Activated naive CD4-positive, alpha-beta T cell treated with Interleukin-2 at 50 U/mL for 16 hours (primary cell): ENCODE measurements at regions not wholly inside any gene's neighbourhood (a gene's known extent, or its start where the extent isn't known, plus 50 kb on each side); places are given as distances from the start of the nearest gene placed in this dataset.
"Not testable (repeated sequence)": the region's sequence is repeated elsewhere in the genome, so short reads cannot be mapped to it uniquely, and the experiment has no call there.

Experiments
- DNase-seq: peaks from one replicate; pipeline ENCODE4 v3.0.0-alpha.2; 2020

DNA sequence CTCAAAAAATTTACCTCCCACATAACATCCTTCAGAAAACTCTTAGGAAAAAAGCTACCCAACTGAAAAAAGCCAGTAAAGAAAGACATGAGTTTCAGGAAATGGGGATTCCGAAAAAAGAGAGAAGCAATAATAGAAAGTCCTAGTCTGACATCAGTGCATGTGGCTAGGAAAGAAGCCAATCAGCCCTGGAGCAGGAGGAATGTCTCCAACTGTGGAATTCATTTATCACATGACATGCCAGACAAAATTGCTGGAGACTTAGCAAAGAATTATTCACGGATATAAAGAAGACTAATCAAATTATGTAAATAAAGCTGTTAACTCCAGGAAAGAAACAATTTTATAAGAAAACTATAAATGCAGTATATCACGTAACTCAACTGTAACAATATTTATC, 258.9 kb upstream of the RARB start:
- DNase-seq, result no peak

DNA sequence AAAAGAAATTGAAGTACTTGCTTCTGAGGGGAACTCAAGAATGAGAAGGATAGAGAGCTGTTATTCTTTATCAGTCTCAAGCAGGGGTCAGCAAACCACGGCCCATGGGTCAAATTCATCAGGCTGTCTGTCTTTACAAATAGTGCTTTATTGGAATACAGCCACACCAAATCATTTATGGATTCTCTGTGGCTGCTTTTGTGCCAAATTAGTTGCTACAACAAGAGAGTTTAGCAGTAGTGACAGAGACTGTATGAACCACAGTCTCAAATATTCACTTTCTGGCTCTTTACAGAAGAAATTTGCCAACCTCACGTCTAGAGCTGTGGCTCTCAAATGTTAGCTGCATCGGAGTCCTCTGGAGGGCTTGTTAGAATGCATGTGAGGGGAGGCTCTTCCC, 258.0 kb upstream of the RARB start:
- DNase-seq, result no peak

DNA sequence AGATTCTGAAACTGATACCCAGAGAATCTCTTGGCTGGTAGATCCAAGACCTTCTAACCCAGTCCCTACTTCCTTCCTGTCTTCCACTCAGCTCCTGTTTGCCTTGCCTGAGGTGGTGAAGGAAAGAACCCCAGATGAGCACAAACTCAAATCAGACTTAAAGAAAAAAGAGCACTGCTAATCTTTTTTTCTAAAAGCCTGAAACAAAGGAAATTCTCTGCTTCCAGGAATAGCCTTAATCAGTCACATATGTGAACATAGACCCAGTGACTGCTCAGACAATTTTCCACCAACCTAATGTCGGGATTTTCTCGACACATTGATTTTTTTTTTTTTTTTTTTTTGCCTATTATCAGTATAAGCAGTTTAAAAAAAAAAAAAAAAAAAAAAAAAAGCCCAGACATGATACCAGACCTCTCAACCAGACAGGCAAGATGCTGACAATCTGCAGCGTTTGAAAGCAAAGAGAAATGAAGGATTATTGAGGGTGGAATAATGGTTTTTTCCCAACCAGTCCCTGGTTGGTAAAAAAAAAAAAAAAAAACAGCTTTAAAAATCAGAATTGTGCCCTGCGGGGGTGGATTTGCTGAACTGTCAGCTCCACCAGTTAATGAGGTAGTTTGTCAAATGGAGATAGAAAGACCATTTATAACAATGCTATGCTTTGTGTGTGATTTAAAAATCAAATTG, 256.8 kb upstream of the RARB start:
- no peak for DNase-seq

DNA sequence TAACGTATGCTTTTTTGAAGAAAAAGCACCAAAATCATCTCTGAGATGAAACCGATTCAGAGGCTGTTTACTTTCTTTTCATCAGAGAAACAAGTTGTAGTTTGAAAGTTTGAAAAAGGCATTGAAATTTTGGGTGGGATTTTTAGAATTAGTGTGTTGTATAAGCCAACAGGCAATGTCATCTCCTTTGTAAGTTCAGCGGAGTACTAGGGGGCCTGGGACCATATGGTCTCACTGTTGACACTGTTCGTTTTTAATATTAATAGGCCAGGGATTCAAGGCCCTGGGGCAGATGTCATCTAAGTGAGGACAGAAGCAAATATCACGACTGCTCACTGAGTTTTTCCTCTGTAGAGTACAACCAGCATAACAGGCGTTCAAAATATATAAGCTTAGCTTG, 256.2 kb upstream of the RARB start:
- no peak for DNase-seq

DNA sequence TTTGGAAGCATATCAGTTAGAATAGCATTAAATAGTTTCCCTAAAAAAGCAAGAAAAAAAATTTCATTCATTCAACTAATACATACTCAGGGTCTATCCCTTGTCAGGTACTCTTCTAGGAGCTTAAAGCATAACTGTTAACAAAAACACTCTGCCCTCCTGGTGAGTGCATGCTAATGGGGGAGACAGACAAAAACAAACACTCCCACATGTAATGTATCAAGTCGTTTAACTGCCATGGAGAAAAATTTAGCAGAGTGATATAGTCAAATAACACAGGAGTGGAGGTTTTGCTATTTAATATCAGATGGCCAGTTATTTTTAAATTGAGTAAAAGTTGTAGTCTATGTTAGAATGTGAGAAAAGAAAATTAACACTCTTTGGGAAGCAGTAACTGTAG, 254.5 kb upstream of the RARB start:
- DNase-seq, result no peak

DNA sequence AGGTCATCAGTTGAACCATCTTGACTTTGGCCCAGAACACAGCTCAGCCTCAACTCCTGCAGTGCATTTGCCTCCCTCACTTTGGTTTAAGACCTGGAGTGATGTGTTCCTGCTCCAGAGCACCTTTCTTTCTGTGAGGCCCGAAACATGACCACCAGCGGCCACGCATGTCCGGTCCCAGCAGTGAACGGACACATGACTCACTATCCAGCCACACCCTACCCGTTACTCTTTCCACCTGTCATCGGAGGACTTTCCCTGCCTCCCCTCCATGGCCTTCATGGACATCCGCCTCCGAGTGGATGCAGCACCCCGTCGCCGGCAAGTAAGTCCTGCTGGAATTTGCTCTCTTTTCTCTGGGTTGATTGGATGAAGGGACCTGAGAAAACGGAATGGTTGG, 253.8 kb upstream of the RARB start:
- DNase-seq, result no peak

DNA sequence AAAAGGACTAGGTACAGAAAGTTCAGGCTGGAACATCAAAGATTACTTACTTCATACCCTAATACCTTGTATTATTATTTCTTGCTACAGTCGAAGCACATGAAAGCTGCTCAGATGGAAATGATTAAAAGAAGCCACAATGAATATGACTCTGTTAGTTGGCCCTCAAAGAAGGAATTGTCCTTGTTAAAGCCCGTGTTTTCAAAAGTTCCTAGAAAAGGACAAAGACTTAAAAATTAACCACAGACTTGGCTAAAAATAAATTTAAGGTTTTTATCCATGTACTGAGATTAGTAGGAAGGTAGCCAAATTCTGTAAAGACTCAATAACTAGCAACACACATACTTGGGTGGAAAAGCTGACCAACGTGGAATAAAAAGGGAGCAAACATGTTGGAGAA, 251.0 kb upstream of the RARB start:
- DNase-seq, result no peak

DNA sequence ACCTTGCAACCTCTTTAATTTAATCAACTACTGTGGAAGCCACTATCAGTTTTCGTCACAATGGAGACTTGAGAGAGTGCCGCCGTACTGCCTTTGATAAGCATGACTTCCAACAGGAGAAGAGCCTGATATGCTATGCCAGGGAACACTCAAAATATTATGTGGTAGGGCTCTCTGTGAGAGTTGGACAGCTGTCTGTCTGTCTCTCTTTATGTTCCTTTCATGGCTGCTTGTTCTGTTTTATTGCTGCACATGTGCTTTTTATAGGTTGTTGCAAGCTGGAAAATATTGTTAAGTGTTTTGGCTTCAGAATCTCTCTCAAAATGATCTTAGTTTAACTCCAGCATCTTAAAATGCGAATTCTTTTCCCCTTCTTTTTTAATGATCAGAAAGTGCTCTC, 249.4 kb upstream of the RARB start:
- DNase-seq, result no peak

DNA sequence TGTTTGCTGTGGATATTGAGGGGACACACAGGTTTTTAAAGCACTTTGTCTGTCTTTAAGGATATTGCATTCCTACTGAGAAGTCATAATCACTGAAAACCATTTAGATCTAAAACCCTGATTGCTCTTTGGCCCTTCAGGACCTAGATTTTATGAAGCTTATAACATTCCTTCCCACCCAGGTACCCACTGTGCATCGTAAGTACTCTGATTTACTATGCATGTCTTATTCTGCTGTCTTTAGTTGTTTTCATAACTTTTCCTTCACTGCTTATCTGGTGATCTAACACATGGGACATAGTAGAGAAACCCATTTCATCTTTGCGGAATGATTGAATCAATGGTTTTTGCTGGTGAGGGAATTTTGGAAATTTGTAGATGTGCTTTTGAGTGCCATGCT, 247.0 kb upstream of the RARB start:
- DNase-seq, result no peak

DNA sequence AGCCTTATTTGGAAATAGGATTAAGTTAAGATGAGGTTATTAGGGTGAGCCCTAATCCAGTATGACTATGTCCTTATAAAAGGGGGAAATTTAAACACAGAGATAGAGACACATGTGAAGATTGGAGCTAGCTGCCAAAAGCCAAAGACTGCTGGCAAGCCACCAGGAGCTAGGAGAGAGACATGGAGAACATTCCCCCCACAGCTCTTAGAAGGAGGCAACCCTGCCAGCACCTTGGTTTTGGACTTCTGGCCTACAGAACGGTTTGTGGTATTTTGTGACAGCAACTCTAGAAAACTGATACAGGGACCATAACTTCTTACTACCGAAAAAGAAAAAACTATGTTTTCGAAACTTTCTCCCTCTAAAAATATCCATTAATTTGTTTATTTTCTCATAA, 245.3 kb upstream of the RARB start:
- DNase-seq, result no peak

DNA sequence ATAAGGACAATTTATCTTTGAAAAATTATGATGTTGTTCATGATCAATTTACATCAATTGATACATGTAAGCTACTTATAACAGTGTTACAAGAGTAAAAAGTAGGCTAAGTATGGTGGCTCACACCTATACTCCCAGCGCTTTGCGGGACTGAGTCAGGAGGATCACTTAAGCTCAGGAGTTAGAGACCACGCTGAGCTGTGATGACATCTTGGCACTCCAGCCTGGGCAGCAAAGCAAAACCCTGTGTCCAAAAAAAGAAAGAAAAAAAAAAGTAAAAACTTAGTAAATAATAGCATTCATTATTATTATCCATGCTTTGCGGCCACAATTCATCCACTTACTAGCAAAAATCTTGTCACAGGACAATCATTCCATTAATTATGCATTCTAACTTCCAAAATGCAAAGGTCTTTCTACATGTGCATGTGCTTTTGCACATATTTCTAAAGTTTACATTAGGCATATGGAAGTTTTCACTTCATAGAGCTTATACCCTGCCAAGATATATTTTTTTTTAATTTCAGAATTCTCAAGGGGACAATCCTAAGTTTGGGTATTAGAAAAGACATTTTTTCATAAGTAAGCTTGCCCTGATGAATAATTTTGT, 243.3 kb upstream of the RARB start:
- DNase-seq, result no peak

DNA sequence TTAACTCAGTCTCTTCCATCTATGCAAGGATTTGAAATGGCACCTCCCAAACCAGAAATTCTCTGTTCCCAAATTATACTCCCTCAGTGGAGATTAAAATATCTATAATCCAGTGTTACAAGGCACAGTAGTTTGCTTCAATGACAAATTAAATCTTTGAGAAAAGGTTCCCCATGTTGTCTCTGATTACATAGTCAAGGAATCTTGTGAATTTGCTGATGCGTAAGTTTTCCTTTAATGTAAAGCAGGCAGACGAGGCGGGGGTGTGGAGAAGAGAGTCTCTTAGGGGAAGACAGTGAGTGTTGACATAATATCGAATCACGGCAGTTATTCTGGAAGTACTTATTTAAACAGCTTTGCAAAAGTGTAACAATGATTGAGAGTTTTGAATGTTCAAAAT, 236.4 kb upstream of the RARB start:
- DNase-seq, result no peak

DNA sequence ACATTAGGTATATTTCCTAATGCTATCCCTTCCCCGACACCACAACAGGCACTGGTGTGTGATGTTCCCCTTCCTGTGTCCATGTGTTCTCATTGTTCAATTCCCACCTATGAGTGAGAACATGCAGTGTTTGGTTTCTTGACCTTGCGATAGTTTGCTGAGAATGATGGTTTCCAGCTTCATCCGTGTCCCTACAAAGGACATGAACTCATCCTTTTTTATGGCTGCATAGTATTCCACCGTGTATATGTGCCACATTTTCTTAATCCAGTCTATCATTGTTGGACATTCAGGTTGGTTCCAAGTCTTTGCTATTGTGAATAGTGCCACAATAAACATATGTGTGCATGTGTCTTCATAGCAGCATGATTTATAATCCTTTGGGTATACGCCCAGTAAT, 228.5 kb upstream of the RARB start:
- DNase-seq, result not testable (repeated sequence)

DNA sequence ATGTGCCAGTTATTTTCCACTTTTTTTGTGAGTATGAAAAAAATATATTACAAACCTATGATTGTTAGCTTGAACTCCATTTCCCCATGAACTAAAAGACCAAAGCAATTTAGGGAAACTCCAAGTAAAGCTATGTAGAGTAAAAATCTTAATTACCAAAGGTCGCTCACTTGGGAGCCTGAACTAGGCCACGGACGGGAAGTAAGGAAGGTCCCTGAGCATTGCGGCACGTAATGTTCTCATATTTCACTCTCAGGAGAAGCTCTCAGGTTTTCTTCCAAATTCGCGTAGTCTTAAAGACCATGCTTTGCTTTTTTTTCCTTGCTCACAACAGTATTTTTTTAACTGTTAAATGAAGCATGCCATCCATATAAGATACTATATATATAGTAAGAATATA, 215.3 kb upstream of the RARB start:
- DNase-seq, result no peak

DNA sequence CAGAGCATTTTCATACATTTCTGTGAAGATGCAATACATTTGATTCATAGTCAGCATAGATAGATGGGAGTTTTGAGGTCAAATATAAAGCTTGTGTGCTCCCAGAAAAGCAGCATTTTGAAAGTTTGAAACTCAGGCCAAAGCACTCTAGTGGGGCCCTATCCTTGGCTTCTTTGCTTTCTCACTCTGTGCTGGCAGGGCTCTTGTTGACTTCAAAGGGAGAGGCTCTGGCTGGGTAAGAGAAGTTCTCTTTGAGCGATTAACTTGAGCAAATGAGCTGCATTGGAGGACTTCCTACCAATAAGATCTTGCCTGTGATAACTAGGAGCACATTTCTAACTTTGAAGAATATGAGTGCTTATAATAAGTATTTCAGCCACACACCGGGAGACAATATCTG, 214.0 kb upstream of the RARB start:
- DNase-seq, result no peak

DNA sequence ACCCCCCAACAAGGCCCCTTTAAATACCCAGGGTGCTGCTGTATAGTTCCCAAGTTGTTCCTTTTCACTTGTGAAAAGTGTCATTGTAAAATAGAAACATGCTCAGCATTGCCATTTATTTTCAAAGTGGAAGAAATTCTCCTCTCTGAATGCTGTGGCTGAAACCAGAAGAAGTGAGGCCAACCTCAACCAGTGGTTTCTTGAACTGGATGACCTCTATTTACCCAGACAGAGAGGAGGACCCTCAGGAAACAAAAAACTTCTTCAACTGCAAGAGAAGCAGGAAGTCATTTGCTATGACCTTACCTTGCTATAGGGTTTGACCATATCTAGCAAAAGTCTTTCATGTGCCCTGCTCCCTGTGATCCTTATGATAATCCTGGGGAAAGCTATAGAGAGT, 209.7 kb upstream of the RARB start:
- DNase-seq, result no peak

DNA sequence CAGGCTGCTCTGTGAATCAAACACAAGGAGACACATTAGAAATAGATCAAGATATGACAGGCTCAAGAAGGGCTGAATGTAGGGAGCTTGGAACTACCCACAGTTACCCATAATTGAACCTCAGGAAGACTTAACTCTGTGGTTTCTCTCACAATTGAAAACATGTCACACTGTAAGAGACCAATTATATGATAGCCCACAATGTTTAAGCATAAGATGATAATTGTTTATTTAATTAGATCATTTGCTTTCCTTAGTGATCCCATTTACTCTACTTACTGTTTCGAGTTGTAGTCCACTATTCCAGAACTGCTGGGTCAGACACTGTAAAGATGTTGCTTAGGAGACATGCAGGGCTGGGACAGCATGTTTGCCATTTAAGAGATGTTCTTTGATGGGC, 201.3 kb upstream of the RARB start:
- no peak for DNase-seq

DNA sequence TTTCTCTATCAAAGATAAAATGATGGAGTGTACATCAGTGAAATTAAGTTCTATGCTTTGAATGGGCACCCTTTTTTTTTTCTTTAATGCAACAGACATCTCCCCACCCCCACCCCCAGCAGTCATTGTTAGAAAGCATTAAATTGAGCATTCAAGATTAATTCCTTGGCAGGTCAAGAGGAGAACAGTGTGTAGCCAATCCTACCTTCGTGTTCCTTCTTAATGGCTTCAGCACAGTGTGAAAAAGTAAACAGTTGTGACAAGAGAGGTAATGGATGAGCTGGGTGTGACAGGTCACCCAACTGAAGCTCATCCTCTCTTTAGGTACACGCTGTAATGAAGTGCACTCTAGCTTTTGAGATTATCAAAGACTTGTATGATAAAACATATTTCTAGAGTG, 198.5 kb upstream of the RARB start:
- DNase-seq, result no peak

DNA sequence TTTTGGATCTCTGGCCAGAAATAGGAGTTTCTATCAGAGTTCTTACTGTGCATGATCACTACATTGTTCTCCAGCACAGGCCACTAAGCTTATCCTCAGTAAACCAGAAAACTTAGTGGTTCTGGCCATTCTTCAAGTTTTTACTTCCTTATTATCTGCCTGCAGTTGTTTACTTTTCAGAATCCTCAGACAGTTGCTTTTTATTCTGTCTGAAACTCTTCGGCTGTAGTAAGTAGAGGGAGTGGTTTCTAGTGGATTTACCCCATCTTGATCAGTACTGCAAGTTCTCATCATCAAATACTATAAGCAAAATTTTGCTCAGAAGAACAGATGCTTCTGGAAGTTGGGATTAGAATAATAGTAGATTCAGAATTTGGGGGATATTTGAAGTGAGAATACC, 193.0 kb upstream of the RARB start:
- no peak for DNase-seq

DNA sequence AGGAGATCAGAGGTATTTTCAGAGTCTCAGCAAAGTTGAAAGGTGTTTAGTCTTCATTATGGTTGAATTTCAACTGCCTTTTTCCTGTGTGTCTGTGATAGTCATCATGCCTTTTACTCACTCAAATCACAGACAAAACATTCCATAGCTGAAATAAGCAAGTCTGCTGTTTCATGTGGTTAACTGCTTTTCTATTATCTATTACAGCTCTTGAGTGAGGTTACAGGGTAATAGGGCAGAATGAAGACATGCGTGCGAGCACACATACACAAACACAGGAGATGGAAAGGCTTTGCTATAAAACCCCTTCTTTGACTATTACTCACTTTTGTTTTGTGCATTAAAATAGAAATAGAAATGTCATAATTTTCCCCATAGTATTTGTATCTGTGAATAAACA, 192.6 kb upstream of the RARB start:
- DNase-seq, result no peak

DNA sequence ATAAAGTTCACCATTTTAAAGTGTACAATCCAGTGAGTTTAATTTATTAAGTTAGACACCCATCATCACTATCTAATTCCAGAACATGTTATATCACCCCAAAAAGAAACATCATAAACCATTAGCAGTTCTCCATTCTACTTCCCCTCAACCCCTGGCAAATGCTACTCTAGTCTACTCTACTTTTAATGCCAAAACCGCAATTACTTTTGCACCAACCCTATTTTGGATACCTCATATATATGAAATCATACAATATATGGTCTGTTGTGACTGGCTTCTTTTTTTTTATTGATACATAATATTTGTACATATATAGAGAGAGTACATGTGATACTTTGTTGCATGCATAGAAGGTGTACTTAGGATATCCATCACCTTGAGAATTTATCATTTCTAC, 190.5 kb upstream of the RARB start:
- no peak for DNase-seq

DNA sequence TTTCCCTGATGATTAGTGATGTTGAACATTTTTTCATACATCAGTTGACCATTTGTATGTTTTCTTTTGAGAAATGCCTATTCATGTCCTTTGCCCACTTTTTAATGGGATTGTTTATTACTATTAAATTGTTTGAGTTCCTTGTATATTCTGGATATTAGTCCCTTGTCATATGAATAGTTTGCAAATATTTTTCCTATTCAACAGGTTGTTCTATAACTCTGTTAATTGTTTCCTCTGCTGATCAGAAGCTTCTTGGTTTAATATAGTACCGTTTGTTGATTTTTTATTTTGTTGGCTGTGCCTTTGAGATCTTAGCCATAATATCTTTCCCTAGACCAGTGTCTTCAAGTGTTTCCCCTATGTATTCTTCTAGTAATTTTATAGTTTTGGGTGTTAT, 189.0 kb upstream of the RARB start:
- DNase-seq, result no peak

DNA sequence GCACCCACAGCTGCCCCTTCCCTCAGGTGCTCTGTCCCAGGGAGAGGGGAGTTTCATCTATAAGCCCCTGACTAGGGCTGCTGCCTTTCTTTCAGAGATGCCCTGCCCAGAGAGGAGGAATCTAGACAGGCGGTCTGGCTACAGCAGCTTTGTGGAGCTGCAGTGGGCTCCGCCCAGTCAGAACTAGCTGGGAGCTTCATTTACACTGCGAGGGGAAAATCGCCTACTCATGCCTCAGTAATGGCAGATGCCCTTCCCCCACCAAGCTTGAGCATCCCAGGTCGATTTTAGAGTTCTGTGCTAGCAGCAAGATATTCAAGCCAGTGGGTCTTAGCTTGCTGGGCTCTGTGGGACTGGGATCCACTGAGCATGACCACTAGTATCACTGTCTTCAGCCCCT, 181.2 kb upstream of the RARB start:
- no peak for DNase-seq

DNA sequence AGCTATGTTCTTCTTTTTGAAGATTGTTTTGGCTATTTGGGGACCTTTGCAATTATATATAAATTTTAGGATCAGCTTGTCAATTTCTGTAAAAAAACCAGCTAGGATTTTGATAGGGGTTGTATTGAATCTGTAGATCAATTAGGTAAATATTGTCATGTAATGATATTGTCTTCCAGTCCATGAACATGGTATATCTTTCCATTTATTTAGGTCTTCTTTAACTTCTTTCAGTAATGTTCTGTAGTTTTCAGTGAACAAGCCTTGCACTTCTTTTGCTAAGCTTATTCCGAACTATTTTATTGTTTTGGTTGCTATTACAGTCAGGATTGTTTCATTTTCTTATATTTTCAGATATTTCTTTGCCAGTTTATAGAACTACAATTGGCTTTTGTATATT, 175.8 kb upstream of the RARB start:
- DNase-seq, result no peak

DNA sequence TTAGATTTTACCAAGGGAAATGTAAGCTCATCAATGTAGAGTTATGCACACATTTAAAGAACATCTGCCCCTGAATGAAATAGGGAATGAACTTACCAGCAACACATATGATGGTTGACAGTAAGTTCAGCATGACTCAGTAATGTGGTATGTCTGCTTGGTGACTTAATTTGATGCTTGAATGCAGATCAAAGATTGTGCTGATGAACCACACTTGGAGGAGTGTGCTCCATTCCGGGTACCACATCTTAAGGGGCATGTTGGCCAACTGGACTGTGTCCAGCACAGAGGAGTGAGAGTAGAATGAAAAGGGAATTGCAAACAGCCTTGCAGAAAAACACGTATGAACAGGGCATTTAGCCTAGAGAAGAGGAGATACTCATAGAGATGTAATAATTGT, 171.0 kb upstream of the RARB start:
- DNase-seq, result no peak

DNA sequence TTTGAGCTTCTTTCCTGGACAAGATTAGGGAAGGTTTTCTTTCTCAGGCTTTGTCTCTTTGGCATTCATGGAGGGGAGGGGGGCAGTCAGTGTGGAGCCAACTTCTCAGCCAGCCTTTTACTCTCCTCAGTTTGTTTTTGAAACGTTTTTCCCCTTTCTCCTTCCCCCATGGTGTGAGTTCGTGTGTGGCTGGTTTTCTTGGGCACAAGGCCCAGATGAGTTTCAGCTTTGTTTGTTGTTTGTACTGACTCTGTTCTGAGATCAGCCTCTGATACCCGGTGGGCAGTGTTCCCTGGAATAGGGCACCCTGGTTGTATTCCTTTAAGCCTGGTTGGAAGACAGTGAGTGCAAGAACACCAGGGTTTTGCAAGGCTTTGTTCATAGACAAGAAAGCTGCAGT, 168.2 kb upstream of the RARB start:
- no peak for DNase-seq
